Gastroesophageal sphincter (tissue), 4 donors: ENCODE measurements at regions not wholly inside any gene's neighbourhood (a gene's known extent, or its start where the extent isn't known, plus 50 kb on each side); places are given as distances from the start of the nearest gene placed in this dataset.

ENCODE experiments used
- ATAC-seq: fragments of 150-250 bp; one replicate; pipeline ENCODE4 v1.9.1; 2016; ENCODE audit warnings: mild to moderate bottlenecking, moderate library complexity
- H3K27ac ChIP-seq, 4 donors: fragments of 200-600 bp; sonication (generic) in 3 of 4; 1 replicate in 3 of 4; 2 replicates in 1 of 4; pipeline ENCODE4 v1.5.1; 2016 to 2019
- H3K27me3 ChIP-seq: fragments of 200-600 bp; sonication (generic); one replicate; pipeline ENCODE4 v1.5.1; 2019
- H3K36me3 ChIP-seq, 2 donors: fragments of 200-600 bp; sonication (generic); one replicate each; pipeline ENCODE4 v1.5.1; 2019; ENCODE audit warnings: control low read depth in 1 of 2
- H3K4me1 ChIP-seq, 3 donors: fragments of 200-600 bp; sonication (generic); 1 replicate in 2 of 3; 2 replicates in 1 of 3; pipeline ENCODE4 v1.5.1; 2016 to 2019; ENCODE audit warnings: control low read depth in 2 of 3
- H3K4me3 ChIP-seq, 2 donors: fragments of 200-600 bp; sonication (generic); one replicate each; pipeline ENCODE4 v1.5.1; 2019; ENCODE audit warnings: mild to moderate bottlenecking in 1 of 2, moderate library complexity in 1 of 2
- H3K9me3 ChIP-seq, 3 donors: fragments of 200-600 bp; sonication (generic); one replicate each; pipeline ENCODE4 v1.5.1; 2017 to 2019; ENCODE audit warnings: control low read depth in 2 of 3
- EP300 ChIP-seq: sonication (generic); formaldehyde crosslinking; IDR thresholded peaks from one replicate; pipeline ENCODE4 v1.6.1; 2017; ENCODE audit warnings: antibody characterized with exemption, mild to moderate bottlenecking
- POLR2A ChIP-seq, 2 donors: fragments of 450-650 bp; IDR thresholded peaks; one replicate each; pipeline ENCODE4 v1.6.1; 2017; ENCODE audit warnings: antibody characterized with exemption in 2 of 2, mild to moderate bottlenecking in 2 of 2, moderate library complexity in 1 of 2
- POLR2AphosphoS5 ChIP-seq: sonication (generic); formaldehyde crosslinking; IDR thresholded peaks from one replicate; pipeline ENCODE4 v1.6.1; 2017; ENCODE audit warnings: antibody characterized with exemption
- WGBS, 2 donors: methylation state at CpG; one replicate each; pipeline ENCODE4 v1.1.5; 2018; ENCODE audit warnings: low coverage in 1 of 2; 5-methylcytosine and 5-hydroxymethylcytosine counted together
- TF ChIP-seq, protein P1 (sequence below), 4 experiments: fragments of 200-600 bp in 2 of 4; fragments of 450-650 bp in 2 of 4; sonication (generic) in 1 of 4; IDR thresholded peaks; one replicate each; pipeline ENCODE4 v1.5.1; 2017 to 2019; ENCODE audit warnings: antibody characterized with exemption in 4 of 4, mild to moderate bottlenecking in 2 of 4, moderate library complexity in 2 of 4

GRCh38 chr7:11313801-11314200 is 340.1 kb downstream of the PHF14 start:
- ATAC-seq: no peak
- Histone ChIP-seq H3K27ac (no peak overlapping the region), H3K9me3 (no peaks in the 10 kb centered on the region), H3K27me3 (no peaks in the 10 kb centered on the region), H3K4me3 (no peak overlapping the region), H3K36me3 (no peaks in the 10 kb centered on the region), H3K4me1 (no peaks in the 10 kb centered on the region)
- TF ChIP-seq POLR2A (IDR thresholded peaks at IDR 0.05): no peak
- TF ChIP-seq, protein P1, sequence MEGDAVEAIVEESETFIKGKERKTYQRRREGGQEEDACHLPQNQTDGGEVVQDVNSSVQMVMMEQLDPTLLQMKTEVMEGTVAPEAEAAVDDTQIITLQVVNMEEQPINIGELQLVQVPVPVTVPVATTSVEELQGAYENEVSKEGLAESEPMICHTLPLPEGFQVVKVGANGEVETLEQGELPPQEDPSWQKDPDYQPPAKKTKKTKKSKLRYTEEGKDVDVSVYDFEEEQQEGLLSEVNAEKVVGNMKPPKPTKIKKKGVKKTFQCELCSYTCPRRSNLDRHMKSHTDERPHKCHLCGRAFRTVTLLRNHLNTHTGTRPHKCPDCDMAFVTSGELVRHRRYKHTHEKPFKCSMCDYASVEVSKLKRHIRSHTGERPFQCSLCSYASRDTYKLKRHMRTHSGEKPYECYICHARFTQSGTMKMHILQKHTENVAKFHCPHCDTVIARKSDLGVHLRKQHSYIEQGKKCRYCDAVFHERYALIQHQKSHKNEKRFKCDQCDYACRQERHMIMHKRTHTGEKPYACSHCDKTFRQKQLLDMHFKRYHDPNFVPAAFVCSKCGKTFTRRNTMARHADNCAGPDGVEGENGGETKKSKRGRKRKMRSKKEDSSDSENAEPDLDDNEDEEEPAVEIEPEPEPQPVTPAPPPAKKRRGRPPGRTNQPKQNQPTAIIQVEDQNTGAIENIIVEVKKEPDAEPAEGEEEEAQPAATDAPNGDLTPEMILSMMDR (IDR thresholded peaks at IDR 0.05): no peak
- no peak for TF ChIP-seq EP300
- no peak for TF ChIP-seq POLR2AphosphoS5
- 100% methylated on average over 1 of the region's 2 CpGs for WGBS, 2 donors

DNA sequence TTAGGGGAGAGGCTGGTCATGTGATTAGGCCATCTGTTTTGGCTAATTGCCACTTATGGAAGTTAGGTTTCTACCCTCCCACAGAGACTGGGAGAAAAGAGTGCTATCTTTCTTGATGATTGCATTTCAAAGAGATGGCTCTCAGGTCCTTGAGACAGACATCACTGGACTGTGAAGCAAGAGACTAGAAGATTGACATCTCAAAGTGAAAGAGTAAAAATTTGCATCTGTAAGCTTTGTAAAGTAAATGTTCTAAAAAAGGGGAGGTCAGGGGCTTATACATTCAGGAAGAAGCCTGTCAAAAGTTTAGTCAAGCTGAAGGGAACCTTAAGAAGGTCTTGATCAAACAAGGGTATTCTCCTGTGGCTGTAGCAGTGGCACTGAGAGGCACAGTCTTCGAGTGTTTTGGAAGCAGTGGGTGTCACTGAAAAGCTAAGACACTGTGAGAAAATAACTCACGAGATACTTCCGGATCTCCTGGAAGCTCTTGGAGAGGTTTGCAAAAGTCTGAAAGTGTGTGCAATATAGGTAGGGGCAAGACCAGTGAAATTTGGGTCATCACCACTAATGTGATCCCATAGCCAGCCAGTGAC is 342.1 kb downstream of the PHF14 start:
- Histone ChIP-seq H3K4me1 (no peaks in the 10 kb centered on the region), H3K27ac (no peak overlapping the region), H3K36me3 (no peaks in the 10 kb centered on the region), H3K9me3 (no peaks in the 10 kb centered on the region), H3K27me3 (no peaks in the 10 kb centered on the region), H3K4me3 (no peak overlapping the region)
- TF ChIP-seq POLR2A (IDR thresholded peaks at IDR 0.05) (no peak), POLR2AphosphoS5 (no peak), EP300 (no peak)
- TF ChIP-seq, protein P1 (IDR thresholded peaks at IDR 0.05): no peak
- ATAC-seq: peak; percentile 9
- 59 to 81% methylated on average over 3 of the region's 3 CpGs for WGBS, 2 donors

- ATAC-seq: no peak
- H3K4me3 ChIP-seq: no peak overlapping the region
- H3K27ac ChIP-seq: no peak overlapping the region
- WGBS, 2 donors: 91 to 100% methylated on average over 1 of the region's 1 CpG
- H3K27me3 ChIP-seq: no peaks in the 10 kb centered on the region
- no peak for TF ChIP-seq EP300
- no peak for TF ChIP-seq POLR2A (IDR thresholded peaks at IDR 0.05)
- no peak for TF ChIP-seq POLR2AphosphoS5
- TF ChIP-seq, protein P1 (IDR thresholded peaks at IDR 0.05): no peak
- H3K36me3 ChIP-seq: no peaks in the 10 kb centered on the region
- no peaks in the 10 kb centered on the region for H3K9me3 ChIP-seq
- H3K4me1 ChIP-seq: no peaks in the 10 kb centered on the region
These were observed 344.1 kb downstream of the PHF14 start for GRCh38 chr7:11317766-11318165.

DNA sequence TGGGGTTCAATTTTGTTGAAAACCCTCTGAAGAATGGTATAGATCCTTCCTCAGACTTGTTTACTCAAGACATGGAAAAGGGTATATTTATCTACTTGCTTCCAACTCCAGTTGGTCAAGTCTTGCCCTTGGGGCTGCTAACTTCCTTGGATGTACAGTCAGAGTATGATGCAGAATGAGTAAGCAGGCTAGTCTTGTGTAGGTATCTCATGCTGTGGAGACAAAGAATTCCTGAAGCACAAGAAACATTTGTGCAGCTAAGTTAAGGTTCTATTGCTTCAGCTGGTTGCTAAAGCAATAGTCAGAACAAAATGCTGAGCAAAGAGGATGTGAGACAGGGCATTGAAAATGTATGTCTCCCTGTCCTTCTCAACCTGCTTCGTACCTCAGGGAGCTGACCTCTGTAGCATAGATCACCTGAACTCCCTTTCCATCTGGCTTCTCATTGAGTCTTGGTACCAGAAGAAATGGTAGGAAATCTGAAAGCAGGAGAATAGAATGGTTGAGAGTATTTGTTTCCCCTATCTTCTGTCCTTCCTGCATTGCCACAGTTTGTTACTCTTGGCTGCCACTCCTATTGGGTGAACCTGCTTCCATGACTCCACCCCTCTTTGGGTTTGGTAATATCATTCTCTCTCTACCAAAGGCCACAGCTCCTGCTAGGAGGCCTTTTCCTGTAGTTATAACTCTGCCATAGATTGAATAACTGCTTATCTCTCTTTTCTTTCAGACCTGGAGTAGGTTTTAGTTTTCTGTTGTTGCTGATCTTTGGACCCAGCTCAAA is 346.0 kb downstream of the PHF14 start:
- ATAC-seq: no peak
- Histone ChIP-seq H3K27ac (no peak overlapping the region), H3K36me3 (no peaks in the 10 kb centered on the region), H3K4me3 (no peak overlapping the region), H3K27me3 (no peaks in the 10 kb centered on the region), H3K4me1 (no peaks in the 10 kb centered on the region), H3K9me3 (no peaks in the 10 kb centered on the region)
- TF ChIP-seq EP300 (no peak), POLR2A (IDR thresholded peaks at IDR 0.05) (no peak), POLR2AphosphoS5 (no peak)
- TF ChIP-seq, protein P1 (IDR thresholded peaks at IDR 0.05): no peak
- WGBS, 2 donors: 67 to 75% methylated on average over 1 of the region's 1 CpG
